SKM-1 treated with dmso at 0.1 percent for 144 hours (cell line): ENCODE measurements at regions not wholly inside any gene's neighbourhood (a gene's known extent, or its start where the extent isn't known, plus 50 kb on each side); places are given as distances from the start of the nearest gene placed in this dataset.

Experiments
- DNase-seq: peaks from one replicate; lab custom pipeline; 2025; ENCODE audit not compliant: unreplicated experiment; lab: John Stamatoyannopoulos, UW

- DNase-seq, result no peak
These were observed 83.2 kb upstream of the MBL2 start for GRCh38 chr10:52855546-52856325.

GRCh38 chr10:52853704-52854103 lies 81.1 kb upstream of the MBL2 start:
- DNase-seq, result no peak

- DNase-seq, result no peak
These were observed 64.2 kb upstream of the MBL2 start for GRCh38 chr10:52836816-52837215.
